CD14-positive monocyte (primary cell): ENCODE measurements at regions not wholly inside any gene's neighbourhood (a gene's known extent, or its start where the extent isn't known, plus 50 kb on each side); places are given as distances from the start of the nearest gene placed in this dataset.

ENCODE experiments used
- DNase-seq, 3 donors: peaks; one replicate each; pipeline ENCODE4 v3.0.0-alpha.2; 2011 to 2022
- H2AFZ ChIP-seq: 2 replicates; pipeline ENCODE4 v1.6.0; 2012; ENCODE audit warnings: mild to moderate bottlenecking, low read depth, low read length, inconsistent platforms; ENCODE audit not compliant: insufficient read depth, poor library complexity, severe bottlenecking
- H3K27ac ChIP-seq, 2 donors: 1 replicate in 1 of 2; 2 replicates in 1 of 2; pipeline ENCODE4 v1.5.1; 2012 to 2013; ENCODE audit warnings: low read length in 2 of 2, control low read depth in 1 of 2, inconsistent platforms in 1 of 2, low read depth in 1 of 2, mild to moderate bottlenecking in 1 of 2
- H3K27me3 ChIP-seq, 2 donors: one replicate each; pipeline versions ENCODE4 v1.6.0 to v1.6.1; 2011 to 2013; ENCODE audit warnings: low read length in 2 of 2; ENCODE audit not compliant: control insufficient read depth in 2 of 2, insufficient read depth in 2 of 2
- H3K36me3 ChIP-seq, 2 donors: replicated peaks in 1 of 2; 1 replicate in 1 of 2; 2 replicates in 1 of 2; pipeline versions ENCODE4 v1.5.1 to v1.6.1; 2012 to 2013; ENCODE audit warnings: low read length in 2 of 2, control low read depth in 1 of 2, inconsistent platforms in 1 of 2, mild to moderate bottlenecking in 1 of 2; ENCODE audit not compliant: insufficient read depth in 2 of 2, control insufficient read depth in 1 of 2
- H3K4me1 ChIP-seq, 2 donors: 1 replicate in 1 of 2; 2 replicates in 1 of 2; pipeline versions ENCODE4 v1.5.1 to v1.6.1; 2012 to 2013; ENCODE audit warnings: low read length in 2 of 2, control low read depth in 1 of 2, inconsistent platforms in 1 of 2, mild to moderate bottlenecking in 1 of 2, moderate library complexity in 1 of 2; ENCODE audit not compliant: insufficient read depth in 2 of 2, control insufficient read depth in 1 of 2
- H3K4me2 ChIP-seq: replicated peaks from 2 replicates; pipeline ENCODE3; 2012; ENCODE audit warnings: low read length, moderate library complexity, mild to moderate bottlenecking; ENCODE audit not compliant: poor library complexity, severe bottlenecking; ENCODE audit errors: extremely low read depth
- H3K4me3 ChIP-seq, 3 experiments: fragments of 200-600 bp in 1 of 3; sonication (generic) in 1 of 3; replicated peaks in 1 of 3; 1 replicate in 2 of 3; 2 replicates in 1 of 3; pipeline ENCODE4 v1.5.1; 2011 to 2013; ENCODE audit warnings: low read length in 3 of 3, mild to moderate bottlenecking in 3 of 3, control low read depth in 2 of 3, low read depth in 2 of 3, inconsistent platforms in 1 of 3, moderate library complexity in 1 of 3
- H3K79me2 ChIP-seq: 2 replicates; pipeline ENCODE4 v1.6.0; 2012; ENCODE audit warnings: mild to moderate bottlenecking, control low read depth, inconsistent platforms, low read length, moderate library complexity; ENCODE audit not compliant: insufficient read depth
- H3K9ac ChIP-seq: 2 replicates; pipeline ENCODE4 v1.6.0; 2017; ENCODE audit warnings: low read length, mild to moderate bottlenecking; ENCODE audit not compliant: insufficient read depth, poor library complexity, severe bottlenecking
- H3K9me3 ChIP-seq, 2 donors: replicated peaks in 1 of 2; 1 replicate in 1 of 2; 2 replicates in 1 of 2; pipeline versions ENCODE4 v1.5.1 to v1.6.1; 2012 to 2013; ENCODE audit warnings: low read length in 2 of 2, control low read depth in 1 of 2; ENCODE audit not compliant: control insufficient read depth in 1 of 2, insufficient read depth in 1 of 2
- H4K20me1 ChIP-seq: 2 replicates; pipeline ENCODE4 v1.6.0; 2012; ENCODE audit warnings: mild to moderate bottlenecking, low read length, control low read depth, moderate library complexity; ENCODE audit not compliant: insufficient read depth
- H3K27ac Mint-ChIP-seq, 7 donors: one replicate each; pipeline ENCODE4 v1.8.0; 2020; ENCODE audit warnings: mild to moderate bottlenecking in 7 of 7, mixed read lengths in 7 of 7, moderate library complexity in 6 of 7, inconsistent platforms in 2 of 7
- H3K27me3 Mint-ChIP-seq, 3 donors: one replicate each; pipeline ENCODE4 v1.8.0; 2021 to 2022; ENCODE audit warnings: low read depth in 3 of 3, mild to moderate bottlenecking in 3 of 3, mixed read lengths in 3 of 3, moderate library complexity in 3 of 3, inconsistent platforms in 1 of 3
- H3K36me3 Mint-ChIP-seq, 2 donors: one replicate each; pipeline ENCODE4 v1.8.0; 2020; ENCODE audit warnings: mixed read lengths in 2 of 2, inconsistent platforms in 1 of 2, mild to moderate bottlenecking in 1 of 2
- H3K4me1 Mint-ChIP-seq: one replicate; pipeline ENCODE4 v1.8.0; 2020; ENCODE audit warnings: mild to moderate bottlenecking, mixed read lengths
- H3K4me3 Mint-ChIP-seq, 2 donors: one replicate each; pipeline ENCODE4 v1.8.0; 2020; ENCODE audit warnings: mild to moderate bottlenecking in 2 of 2, mixed read lengths in 2 of 2, moderate library complexity in 1 of 2
- H3K9me3 Mint-ChIP-seq, 7 donors: one replicate each; pipeline ENCODE4 v1.8.0; 2020 to 2022; ENCODE audit warnings: mixed read lengths in 7 of 7, mild to moderate bottlenecking in 6 of 7, moderate library complexity in 6 of 7, inconsistent platforms in 2 of 7
- WGBS: methylation state at CpG from one replicate; pipeline ENCODE4 v1.1.5; 2013; ENCODE audit warnings: missing lambda C conversion rate; ENCODE audit not compliant: insufficient coverage; 5-methylcytosine and 5-hydroxymethylcytosine counted together
- intact Hi-C, 2 donors: fragments of 100-400 bp; cut with micrococcal nuclease; formaldehyde crosslinking; loops; one replicate each; pipeline versions ENCODE4 v1.15.0 to v1.15.1; 2023
- TF ChIP-seq, protein P1 (sequence below): fragments of 200-600 bp; IDR thresholded peaks from one replicate; pipeline ENCODE4 v1.8.0; 2022; ENCODE audit warnings: antibody characterized with exemption, mild to moderate bottlenecking

DNA sequence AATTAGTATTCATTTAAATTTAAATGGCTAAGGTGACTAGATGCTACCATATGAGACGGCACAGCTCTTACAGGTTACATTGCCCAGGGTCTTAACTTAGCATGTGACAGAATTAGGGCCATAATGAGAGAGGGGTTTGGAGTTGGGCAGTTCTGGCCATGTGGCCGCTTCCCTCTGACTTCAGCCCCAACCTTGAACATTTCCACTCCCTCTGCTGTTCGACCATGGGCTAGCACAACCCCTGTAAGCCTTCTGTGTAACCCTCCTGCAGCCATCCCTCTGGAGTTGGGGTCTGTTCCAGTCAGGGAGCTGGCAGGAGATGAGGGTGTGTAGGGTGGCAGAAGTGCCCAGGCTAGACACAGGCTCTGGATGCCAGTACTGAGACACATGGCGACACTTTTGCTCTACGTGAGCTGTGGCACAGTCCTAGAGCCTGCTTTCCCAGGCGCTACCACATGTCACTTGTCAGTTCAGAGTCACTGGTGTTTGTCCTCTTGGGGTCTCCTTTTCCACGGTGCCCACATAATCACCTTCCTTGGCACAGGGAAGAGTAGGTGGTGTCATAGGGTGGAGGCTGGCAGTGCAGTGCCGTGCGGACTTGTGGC is 128.7 kb upstream of the PITX1 start:
- TF ChIP-seq, protein P1, sequence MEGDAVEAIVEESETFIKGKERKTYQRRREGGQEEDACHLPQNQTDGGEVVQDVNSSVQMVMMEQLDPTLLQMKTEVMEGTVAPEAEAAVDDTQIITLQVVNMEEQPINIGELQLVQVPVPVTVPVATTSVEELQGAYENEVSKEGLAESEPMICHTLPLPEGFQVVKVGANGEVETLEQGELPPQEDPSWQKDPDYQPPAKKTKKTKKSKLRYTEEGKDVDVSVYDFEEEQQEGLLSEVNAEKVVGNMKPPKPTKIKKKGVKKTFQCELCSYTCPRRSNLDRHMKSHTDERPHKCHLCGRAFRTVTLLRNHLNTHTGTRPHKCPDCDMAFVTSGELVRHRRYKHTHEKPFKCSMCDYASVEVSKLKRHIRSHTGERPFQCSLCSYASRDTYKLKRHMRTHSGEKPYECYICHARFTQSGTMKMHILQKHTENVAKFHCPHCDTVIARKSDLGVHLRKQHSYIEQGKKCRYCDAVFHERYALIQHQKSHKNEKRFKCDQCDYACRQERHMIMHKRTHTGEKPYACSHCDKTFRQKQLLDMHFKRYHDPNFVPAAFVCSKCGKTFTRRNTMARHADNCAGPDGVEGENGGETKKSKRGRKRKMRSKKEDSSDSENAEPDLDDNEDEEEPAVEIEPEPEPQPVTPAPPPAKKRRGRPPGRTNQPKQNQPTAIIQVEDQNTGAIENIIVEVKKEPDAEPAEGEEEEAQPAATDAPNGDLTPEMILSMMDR: no peak
- no peak overlapping the region for H2AFZ ChIP-seq
- no peak overlapping the region for H3K27ac ChIP-seq
- H4K20me1 ChIP-seq: no peaks in the 10 kb centered on the region
- peaks cover 2 to 9% of the 10 kb centered on the region in 2 donors for H3K9me3 ChIP-seq
- H3K36me3 ChIP-seq: no peaks in the 10 kb centered on the region
- no peak overlapping the region for H3K4me3 Mint-ChIP-seq
- peaks cover 4 to 26% (median 18%) of the 10 kb centered on the region in 7 donors for H3K9me3 Mint-ChIP-seq
- H3K27me3 ChIP-seq: peaks cover 0 to 18% of the 10 kb centered on the region in 2 donors
- no peak overlapping the region for H3K4me3 ChIP-seq
- H3K9ac ChIP-seq: no peak overlapping the region
- no peak overlapping the region for H3K27ac Mint-ChIP-seq
- H3K4me1 Mint-ChIP-seq: peaks cover 9% of the 10 kb centered on the region
- intact Hi-C loops: no loop called here
- H3K79me2 ChIP-seq: no peaks in the 10 kb centered on the region
- H3K36me3 Mint-ChIP-seq: no peaks in the 10 kb centered on the region
- WGBS: 100% methylated on average over 2 of the region's 9 CpGs
- H3K4me1 ChIP-seq: peaks cover 0 to 7% of the 10 kb centered on the region in 2 donors
- no peak overlapping the region for H3K4me2 ChIP-seq
- H3K27me3 Mint-ChIP-seq: peaks cover 15 to 35% (median 19%) of the 10 kb centered on the region in 3 donors
- no peak for DNase-seq

- H3K4me3 Mint-ChIP-seq: peak overlapping the region in 1 of 2 donors; percentile 16
- peak in 1 of 3 donors; percentile 7 for DNase-seq
- TF ChIP-seq, protein P1: no peak
- Histone ChIP-seq H3K36me3 (no peaks in the 10 kb centered on the region), H4K20me1 (no peaks in the 10 kb centered on the region), H3K4me2 (no peak overlapping the region), H3K4me3 (no peak overlapping the region), H3K9ac (no peak overlapping the region), H3K9me3 (peaks cover 2 to 9% of the 10 kb centered on the region in 2 donors), H3K4me1 (peaks cover 0 to 7% of the 10 kb centered on the region in 2 donors), H3K79me2 (no peaks in the 10 kb centered on the region), H3K27me3 (peaks cover 0 to 7% of the 10 kb centered on the region in 2 donors), H3K27ac (no peak overlapping the region), H2AFZ (no peak overlapping the region)
- peaks cover 4 to 31% (median 18%) of the 10 kb centered on the region in 7 donors for H3K9me3 Mint-ChIP-seq
- intact Hi-C loops: no loop called here
- peak overlapping the region in 1 of 7 donors; percentile 46 for H3K27ac Mint-ChIP-seq
- H3K27me3 Mint-ChIP-seq: peaks cover 9 to 22% (median 10%) of the 10 kb centered on the region in 3 donors
- peaks cover 11% of the 10 kb centered on the region for H3K4me1 Mint-ChIP-seq
- no CpG with 5 or more reads among the region's 1 CpG for WGBS
- no peaks in the 10 kb centered on the region for H3K36me3 Mint-ChIP-seq
Observed at GRCh38 chr5:135161221-135161620, 127.2 kb upstream of the PITX1 start.
